SU-DHL-6 (cell line): ENCODE measurements at regions not wholly inside any gene's neighbourhood (a gene's known extent, or its start where the extent isn't known, plus 50 kb on each side); places are given as distances from the start of the nearest gene placed in this dataset.

Experiments used
- H2AFZ ChIP-seq: fragments of 200-600 bp; sonication (generic); 2 replicates; pipeline ENCODE4 v1.6.1; 2014; ENCODE audit warnings: low read depth, mild to moderate bottlenecking, moderate library complexity, mixed read lengths, antibody characterized with exemption, low read length; ENCODE audit not compliant: severe bottlenecking
- H3F3A ChIP-seq: fragments of 200-600 bp; shearing (Covaris generic); 2 replicates; pipeline ENCODE4 v1.6.0; 2016; ENCODE audit warnings: antibody characterized with exemption, mild to moderate bottlenecking; ENCODE audit not compliant: insufficient read depth
- H3K27ac ChIP-seq: fragments of 200-600 bp; sonication (generic); 2 replicates; pipeline ENCODE4 v1.5.1; 2016; ENCODE audit warnings: low read depth, mild to moderate bottlenecking, low read length, moderate library complexity, mixed read lengths
- H3K27me3 ChIP-seq: fragments of 200-600 bp; sonication (generic), shearing (Covaris generic); 2 replicates; pipeline ENCODE4 v1.6.0; 2014; ENCODE audit warnings: mild to moderate bottlenecking, low read length
- H3K36me3 ChIP-seq: fragments of 200-600 bp; sonication (generic); 2 replicates; pipeline ENCODE4 v1.6.1; 2014; ENCODE audit warnings: mild to moderate bottlenecking, low read length, mixed read lengths
- H3K4me2 ChIP-seq: fragments of 300-600, 200-600 bp; shearing (Covaris generic), sonication (generic); 2 replicates; pipeline ENCODE4 v1.6.0; 2014; ENCODE audit warnings: low read length, low read depth, mild to moderate bottlenecking; ENCODE audit not compliant: poor library complexity, severe bottlenecking
- H3K4me3 ChIP-seq: fragments of 200-600 bp; sonication (generic); 2 replicates; pipeline ENCODE4 v1.5.1; 2014; ENCODE audit warnings: antibody characterized with exemption, low read length, mild to moderate bottlenecking, mixed read lengths; ENCODE audit not compliant: insufficient read depth, poor library complexity, severe bottlenecking
- H3K79me2 ChIP-seq: fragments of 200-600 bp; sonication (generic); 2 replicates; pipeline ENCODE4 v1.6.1; 2014; ENCODE audit warnings: mild to moderate bottlenecking, low read length, moderate library complexity; ENCODE audit not compliant: insufficient read depth
- H3K9ac ChIP-seq: fragments of 200-600 bp; sonication (generic); 2 replicates; pipeline ENCODE4 v1.7.0; 2014; ENCODE audit warnings: mild to moderate bottlenecking, low read length
- H3K9me2 ChIP-seq: fragments of 200-600 bp; sonication (generic); replicated peaks from 2 replicates; pipeline ENCODE4 v1.6.1; 2014; ENCODE audit warnings: low read length; ENCODE audit not compliant: insufficient read depth
- H3K9me3 ChIP-seq: fragments of 200-600 bp; sonication (generic); 2 replicates; pipeline ENCODE4 v1.6.1; 2014; ENCODE audit warnings: low read length, mixed read lengths; ENCODE audit not compliant: insufficient read depth
- H4K20me1 ChIP-seq: fragments of 200-600 bp; sonication (generic); 2 replicates; pipeline ENCODE4 v1.6.1; 2014; ENCODE audit warnings: low read depth, mild to moderate bottlenecking, antibody characterized with exemption, low read length, moderate library complexity, mixed read lengths
- EZH2phosphoT487 ChIP-seq: fragments of 200-600 bp; sonication (generic), shearing (Covaris generic); conservative IDR thresholded peaks from 2 replicates; pipeline ENCODE4 v1.6.1; 2018; ENCODE audit warnings: mild to moderate bottlenecking, antibody characterized with exemption, low read length, moderate library complexity, mixed read lengths
- TF ChIP-seq, protein P1 (sequence below): fragments of 200-600 bp; sonication (generic); IDR thresholded peaks from one replicate; pipeline ENCODE4 v1.5.1; 2017; ENCODE audit warnings: antibody characterized with exemption, mild to moderate bottlenecking, low read length, moderate library complexity; ENCODE audit not compliant: insufficient read depth, poor library complexity, severe bottlenecking

- H3K27ac ChIP-seq: no peak overlapping the region
- H3K4me2 ChIP-seq: no peak overlapping the region
- no peaks in the 10 kb centered on the region for H3F3A ChIP-seq
- H3K79me2 ChIP-seq: no peaks in the 10 kb centered on the region
- no peaks in the 10 kb centered on the region for H3K9me2 ChIP-seq
- no peaks in the 10 kb centered on the region for H3K27me3 ChIP-seq
- no peaks in the 10 kb centered on the region for H3K36me3 ChIP-seq
- H3K9me3 ChIP-seq: no peaks in the 10 kb centered on the region
- H3K9ac ChIP-seq: no peak overlapping the region
- H3K4me3 ChIP-seq: no peak overlapping the region
- TF ChIP-seq, protein P1, sequence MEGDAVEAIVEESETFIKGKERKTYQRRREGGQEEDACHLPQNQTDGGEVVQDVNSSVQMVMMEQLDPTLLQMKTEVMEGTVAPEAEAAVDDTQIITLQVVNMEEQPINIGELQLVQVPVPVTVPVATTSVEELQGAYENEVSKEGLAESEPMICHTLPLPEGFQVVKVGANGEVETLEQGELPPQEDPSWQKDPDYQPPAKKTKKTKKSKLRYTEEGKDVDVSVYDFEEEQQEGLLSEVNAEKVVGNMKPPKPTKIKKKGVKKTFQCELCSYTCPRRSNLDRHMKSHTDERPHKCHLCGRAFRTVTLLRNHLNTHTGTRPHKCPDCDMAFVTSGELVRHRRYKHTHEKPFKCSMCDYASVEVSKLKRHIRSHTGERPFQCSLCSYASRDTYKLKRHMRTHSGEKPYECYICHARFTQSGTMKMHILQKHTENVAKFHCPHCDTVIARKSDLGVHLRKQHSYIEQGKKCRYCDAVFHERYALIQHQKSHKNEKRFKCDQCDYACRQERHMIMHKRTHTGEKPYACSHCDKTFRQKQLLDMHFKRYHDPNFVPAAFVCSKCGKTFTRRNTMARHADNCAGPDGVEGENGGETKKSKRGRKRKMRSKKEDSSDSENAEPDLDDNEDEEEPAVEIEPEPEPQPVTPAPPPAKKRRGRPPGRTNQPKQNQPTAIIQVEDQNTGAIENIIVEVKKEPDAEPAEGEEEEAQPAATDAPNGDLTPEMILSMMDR: no peak
- no peak for TF ChIP-seq EZH2phosphoT487
- no peaks in the 10 kb centered on the region for H4K20me1 ChIP-seq
- H2AFZ ChIP-seq: no peak overlapping the region
These were observed 71.4 kb upstream of the RASGRF1 start for GRCh38 chr15:79161837-79162508.

- H3K9me2 ChIP-seq: no peaks in the 10 kb centered on the region
- no peak overlapping the region for H3K4me3 ChIP-seq
- no peak overlapping the region for H3K4me2 ChIP-seq
- no peaks in the 10 kb centered on the region for H3K27me3 ChIP-seq
- no peak overlapping the region for H2AFZ ChIP-seq
- TF ChIP-seq, protein P1: no peak
- TF ChIP-seq EZH2phosphoT487: no peak
- H3K9me3 ChIP-seq: no peaks in the 10 kb centered on the region
- H3K27ac ChIP-seq: no peak overlapping the region
- H3K36me3 ChIP-seq: no peaks in the 10 kb centered on the region
- H3F3A ChIP-seq: no peaks in the 10 kb centered on the region
- H3K9ac ChIP-seq: no peak overlapping the region
- H3K79me2 ChIP-seq: no peaks in the 10 kb centered on the region
- H4K20me1 ChIP-seq: no peaks in the 10 kb centered on the region
These were observed 69.6 kb upstream of the RASGRF1 start for GRCh38 chr15:79160211-79160610.

GRCh38 chr15:79157631-79158592 lies 67.3 kb upstream of the RASGRF1 start:
- Histone ChIP-seq H3K4me2 (no peak overlapping the region), H3K27me3 (no peaks in the 10 kb centered on the region), H4K20me1 (no peaks in the 10 kb centered on the region), H3K9ac (no peak overlapping the region), H3K27ac (no peak overlapping the region), H3F3A (no peaks in the 10 kb centered on the region), H3K36me3 (no peaks in the 10 kb centered on the region), H3K4me3 (no peak overlapping the region), H3K9me2 (no peaks in the 10 kb centered on the region), H3K79me2 (no peaks in the 10 kb centered on the region), H2AFZ (no peak overlapping the region), H3K9me3 (no peaks in the 10 kb centered on the region)
- TF ChIP-seq, protein P1: no peak
- no peak for TF ChIP-seq EZH2phosphoT487
